HepG2 (cell line): ENCODE measurements at regions not wholly inside any gene's neighbourhood (a gene's known extent, or its start where the extent isn't known, plus 50 kb on each side); places are given as distances from the start of the nearest gene placed in this dataset.
A peak's percentile ranks its signal among the peaks of the same experiment; 100 is the strongest.

Experiments used
- CREB1 ChIP-seq, 2 experiments: fragments of 450-650 bp in 1 of 2; IDR thresholded peaks; 2 replicates each; pipeline ENCODE4 v1.6.1; 2016 to 2017; ENCODE audit warnings: control low read depth in 1 of 2, mild to moderate bottlenecking in 1 of 2, missing compliant biosample characterization in 1 of 2, missing genetic modification characterization in 1 of 2
- PCBP1 ChIP-seq: fragments of 200-400 bp; formaldehyde crosslinking; IDR thresholded peaks from 2 replicates; pipeline ENCODE4 v1.6.1; 2017; ENCODE audit warnings: mild to moderate bottlenecking, low read depth, low read length, borderline replicate concordance
- REL ChIP-seq: sonication (generic); formaldehyde crosslinking; conservative IDR thresholded peaks from 2 replicates; pipeline ENCODE4 v1.8.0; 2022; ENCODE audit warnings: mild to moderate bottlenecking, missing genetic modification reagents, moderate library complexity
- ZBTB46 ChIP-seq: sonication (generic); formaldehyde crosslinking; IDR thresholded peaks from 2 replicates; pipeline ENCODE4 v1.4.0; 2020; ENCODE audit warnings: mild to moderate bottlenecking, missing genetic modification reagents, borderline replicate concordance
- ZFP62 ChIP-seq: sonication (generic); formaldehyde crosslinking; IDR thresholded peaks from 2 replicates; pipeline ENCODE4 v1.4.0; 2020; ENCODE audit warnings: missing genetic modification reagents
- ZFP91 ChIP-seq: sonication (generic); formaldehyde crosslinking; IDR thresholded peaks from 2 replicates; pipeline ENCODE4 v1.9.0; 2022; ENCODE audit warnings: missing genetic modification reagents, mild to moderate bottlenecking, borderline replicate concordance
- ZNF124 ChIP-seq: sonication (generic); formaldehyde crosslinking; IDR thresholded peaks from 2 replicates; pipeline ENCODE4 v1.4.0; 2020; ENCODE audit warnings: missing genetic modification reagents
- ZNF180 ChIP-seq: sonication (generic); formaldehyde crosslinking; IDR thresholded peaks from 2 replicates; pipeline ENCODE4 v1.4.0; 2020; ENCODE audit warnings: low read depth, missing genetic modification reagents, borderline replicate concordance
- ZNF281 ChIP-seq: sonication (generic); formaldehyde crosslinking; IDR thresholded peaks from 2 replicates; pipeline ENCODE4 v1.4.0; 2020; ENCODE audit warnings: missing genetic modification reagents, borderline replicate concordance
- TF ChIP-seq, protein P1 (sequence below): sonication (generic); formaldehyde crosslinking; IDR thresholded peaks from 2 replicates; pipeline ENCODE4 v1.4.0; 2020; ENCODE audit warnings: missing genetic modification reagents
- TF ChIP-seq, protein P2 (sequence below): IDR thresholded peaks from 2 replicates; pipeline ENCODE4 v1.6.1; 2016; ENCODE audit warnings: low read depth, missing genetic modification reagents, missing compliant biosample characterization
- TF ChIP-seq, protein P3 (sequence below), 2 experiments: fragments of 450-650 bp in 1 of 2; sonication (generic) in 1 of 2; formaldehyde crosslinking; IDR thresholded peaks; 2 replicates each; pipeline versions ENCODE4 v1.5.0 to v1.8.0; 2020 to 2022; ENCODE audit warnings: mild to moderate bottlenecking in 1 of 2, missing genetic modification reagents in 1 of 2

GRCh38 chr20:50298554-50299324 is 108.1 kb downstream of the CEBPB start (continued):
- TF ChIP-seq, protein P1, sequence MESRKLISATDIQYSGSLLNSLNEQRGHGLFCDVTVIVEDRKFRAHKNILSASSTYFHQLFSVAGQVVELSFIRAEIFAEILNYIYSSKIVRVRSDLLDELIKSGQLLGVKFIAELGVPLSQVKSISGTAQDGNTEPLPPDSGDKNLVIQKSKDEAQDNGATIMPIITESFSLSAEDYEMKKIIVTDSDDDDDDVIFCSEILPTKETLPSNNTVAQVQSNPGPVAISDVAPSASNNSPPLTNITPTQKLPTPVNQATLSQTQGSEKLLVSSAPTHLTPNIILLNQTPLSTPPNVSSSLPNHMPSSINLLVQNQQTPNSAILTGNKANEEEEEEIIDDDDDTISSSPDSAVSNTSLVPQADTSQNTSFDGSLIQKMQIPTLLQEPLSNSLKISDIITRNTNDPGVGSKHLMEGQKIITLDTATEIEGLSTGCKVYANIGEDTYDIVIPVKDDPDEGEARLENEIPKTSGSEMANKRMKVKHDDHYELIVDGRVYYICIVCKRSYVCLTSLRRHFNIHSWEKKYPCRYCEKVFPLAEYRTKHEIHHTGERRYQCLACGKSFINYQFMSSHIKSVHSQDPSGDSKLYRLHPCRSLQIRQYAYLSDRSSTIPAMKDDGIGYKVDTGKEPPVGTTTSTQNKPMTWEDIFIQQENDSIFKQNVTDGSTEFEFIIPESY (CRISPR knock-in tag), result peak; percentile 99
- no peak for TF ChIP-seq ZNF124 (CRISPR knock-in tag)
- TF ChIP-seq ZFP62 (CRISPR knock-in tag), result no peak
- TF ChIP-seq PCBP1, result no peak
- TF ChIP-seq ZNF281 (CRISPR knock-in tag), result no peak; the same call in 1 of the 2 replicates
- TF ChIP-seq ZNF180 (CRISPR knock-in tag), result no peak
- no peak for TF ChIP-seq CREB1 (IDR thresholded peaks at IDR 0.05)
- no peak for TF ChIP-seq CREB1 (CRISPR knock-in tag; IDR thresholded peaks at IDR 0.05)
- peak; percentile 70; the same call in 1 of the 2 replicates for TF ChIP-seq ZFP91 (CRISPR knock-in tag)
- TF ChIP-seq, protein P2, sequence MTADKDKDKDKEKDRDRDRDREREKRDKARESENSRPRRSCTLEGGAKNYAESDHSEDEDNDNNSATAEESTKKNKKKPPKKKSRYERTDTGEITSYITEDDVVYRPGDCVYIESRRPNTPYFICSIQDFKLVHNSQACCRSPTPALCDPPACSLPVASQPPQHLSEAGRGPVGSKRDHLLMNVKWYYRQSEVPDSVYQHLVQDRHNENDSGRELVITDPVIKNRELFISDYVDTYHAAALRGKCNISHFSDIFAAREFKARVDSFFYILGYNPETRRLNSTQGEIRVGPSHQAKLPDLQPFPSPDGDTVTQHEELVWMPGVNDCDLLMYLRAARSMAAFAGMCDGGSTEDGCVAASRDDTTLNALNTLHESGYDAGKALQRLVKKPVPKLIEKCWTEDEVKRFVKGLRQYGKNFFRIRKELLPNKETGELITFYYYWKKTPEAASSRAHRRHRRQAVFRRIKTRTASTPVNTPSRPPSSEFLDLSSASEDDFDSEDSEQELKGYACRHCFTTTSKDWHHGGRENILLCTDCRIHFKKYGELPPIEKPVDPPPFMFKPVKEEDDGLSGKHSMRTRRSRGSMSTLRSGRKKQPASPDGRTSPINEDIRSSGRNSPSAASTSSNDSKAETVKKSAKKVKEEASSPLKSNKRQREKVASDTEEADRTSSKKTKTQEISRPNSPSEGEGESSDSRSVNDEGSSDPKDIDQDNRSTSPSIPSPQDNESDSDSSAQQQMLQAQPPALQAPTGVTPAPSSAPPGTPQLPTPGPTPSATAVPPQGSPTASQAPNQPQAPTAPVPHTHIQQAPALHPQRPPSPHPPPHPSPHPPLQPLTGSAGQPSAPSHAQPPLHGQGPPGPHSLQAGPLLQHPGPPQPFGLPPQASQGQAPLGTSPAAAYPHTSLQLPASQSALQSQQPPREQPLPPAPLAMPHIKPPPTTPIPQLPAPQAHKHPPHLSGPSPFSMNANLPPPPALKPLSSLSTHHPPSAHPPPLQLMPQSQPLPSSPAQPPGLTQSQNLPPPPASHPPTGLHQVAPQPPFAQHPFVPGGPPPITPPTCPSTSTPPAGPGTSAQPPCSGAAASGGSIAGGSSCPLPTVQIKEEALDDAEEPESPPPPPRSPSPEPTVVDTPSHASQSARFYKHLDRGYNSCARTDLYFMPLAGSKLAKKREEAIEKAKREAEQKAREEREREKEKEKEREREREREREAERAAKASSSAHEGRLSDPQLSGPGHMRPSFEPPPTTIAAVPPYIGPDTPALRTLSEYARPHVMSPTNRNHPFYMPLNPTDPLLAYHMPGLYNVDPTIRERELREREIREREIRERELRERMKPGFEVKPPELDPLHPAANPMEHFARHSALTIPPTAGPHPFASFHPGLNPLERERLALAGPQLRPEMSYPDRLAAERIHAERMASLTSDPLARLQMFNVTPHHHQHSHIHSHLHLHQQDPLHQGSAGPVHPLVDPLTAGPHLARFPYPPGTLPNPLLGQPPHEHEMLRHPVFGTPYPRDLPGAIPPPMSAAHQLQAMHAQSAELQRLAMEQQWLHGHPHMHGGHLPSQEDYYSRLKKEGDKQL (CRISPR knock-in tag), result no peak
- TF ChIP-seq REL, result no peak
- TF ChIP-seq, protein P3, sequence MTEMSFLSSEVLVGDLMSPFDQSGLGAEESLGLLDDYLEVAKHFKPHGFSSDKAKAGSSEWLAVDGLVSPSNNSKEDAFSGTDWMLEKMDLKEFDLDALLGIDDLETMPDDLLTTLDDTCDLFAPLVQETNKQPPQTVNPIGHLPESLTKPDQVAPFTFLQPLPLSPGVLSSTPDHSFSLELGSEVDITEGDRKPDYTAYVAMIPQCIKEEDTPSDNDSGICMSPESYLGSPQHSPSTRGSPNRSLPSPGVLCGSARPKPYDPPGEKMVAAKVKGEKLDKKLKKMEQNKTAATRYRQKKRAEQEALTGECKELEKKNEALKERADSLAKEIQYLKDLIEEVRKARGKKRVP (CRISPR knock-in tag; IDR thresholded peaks at IDR 0.05), result no peak
- no peak; the same call in 1 of the 2 replicates for TF ChIP-seq ZBTB46 (CRISPR knock-in tag)
